OCI-LY1 (cell line): ENCODE measurements at regions not wholly inside any gene's neighbourhood (a gene's known extent, or its start where the extent isn't known, plus 50 kb on each side); places are given as distances from the start of the nearest gene placed in this dataset.

Experiments
- EZH2 ChIP-seq: fragments of 200-600 bp; sonication (generic), shearing (Covaris generic); IDR thresholded peaks from 2 replicates; pipeline ENCODE4 v1.8.0; 2017; ENCODE audit warnings: borderline replicate concordance, mixed run types, mild to moderate bottlenecking, antibody characterized with exemption, low read length, moderate library complexity, mixed read lengths
- TF ChIP-seq, protein P1 (sequence below): fragments of 200-600 bp; sonication (generic), shearing (Covaris generic); IDR thresholded peaks from 2 replicates; pipeline ENCODE4 v1.5.1; 2017; ENCODE audit warnings: mild to moderate bottlenecking, antibody characterized with exemption, low read length, moderate library complexity, mixed read lengths

DNA sequence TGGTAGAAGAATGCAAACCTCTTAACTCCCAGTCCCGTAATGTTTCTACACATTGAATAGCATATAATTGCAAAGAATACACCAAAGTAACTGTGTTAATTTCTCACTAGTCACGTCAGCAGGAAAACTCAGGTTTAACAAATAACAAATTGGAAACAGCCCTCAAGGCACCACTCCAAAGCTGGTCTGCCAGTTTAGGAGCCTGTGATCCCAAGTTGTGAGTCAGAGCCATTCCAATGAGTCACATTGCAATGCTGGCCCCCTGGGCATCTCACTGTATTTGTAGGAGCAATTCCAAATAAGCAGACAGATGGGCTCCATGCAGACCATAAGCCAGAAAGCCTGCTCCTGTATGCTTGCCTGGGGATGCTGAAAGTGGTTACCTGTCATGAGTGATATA lies 143.2 kb upstream of the SETBP1 start:
- TF ChIP-seq, protein P1, sequence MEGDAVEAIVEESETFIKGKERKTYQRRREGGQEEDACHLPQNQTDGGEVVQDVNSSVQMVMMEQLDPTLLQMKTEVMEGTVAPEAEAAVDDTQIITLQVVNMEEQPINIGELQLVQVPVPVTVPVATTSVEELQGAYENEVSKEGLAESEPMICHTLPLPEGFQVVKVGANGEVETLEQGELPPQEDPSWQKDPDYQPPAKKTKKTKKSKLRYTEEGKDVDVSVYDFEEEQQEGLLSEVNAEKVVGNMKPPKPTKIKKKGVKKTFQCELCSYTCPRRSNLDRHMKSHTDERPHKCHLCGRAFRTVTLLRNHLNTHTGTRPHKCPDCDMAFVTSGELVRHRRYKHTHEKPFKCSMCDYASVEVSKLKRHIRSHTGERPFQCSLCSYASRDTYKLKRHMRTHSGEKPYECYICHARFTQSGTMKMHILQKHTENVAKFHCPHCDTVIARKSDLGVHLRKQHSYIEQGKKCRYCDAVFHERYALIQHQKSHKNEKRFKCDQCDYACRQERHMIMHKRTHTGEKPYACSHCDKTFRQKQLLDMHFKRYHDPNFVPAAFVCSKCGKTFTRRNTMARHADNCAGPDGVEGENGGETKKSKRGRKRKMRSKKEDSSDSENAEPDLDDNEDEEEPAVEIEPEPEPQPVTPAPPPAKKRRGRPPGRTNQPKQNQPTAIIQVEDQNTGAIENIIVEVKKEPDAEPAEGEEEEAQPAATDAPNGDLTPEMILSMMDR = no peak
- no peak for TF ChIP-seq EZH2
